NCI-H510A (cell line): ENCODE measurements at regions not wholly inside any gene's neighbourhood (a gene's known extent, or its start where the extent isn't known, plus 50 kb on each side); places are given as distances from the start of the nearest gene placed in this dataset.
"Not testable (repeated sequence)": the region's sequence is repeated elsewhere in the genome, so short reads cannot be mapped to it uniquely, and the experiment has no call there.

Experiments used
- DNase-seq: peaks from one replicate; lab custom pipeline; 2025; lab: John Stamatoyannopoulos, UW

DNA sequence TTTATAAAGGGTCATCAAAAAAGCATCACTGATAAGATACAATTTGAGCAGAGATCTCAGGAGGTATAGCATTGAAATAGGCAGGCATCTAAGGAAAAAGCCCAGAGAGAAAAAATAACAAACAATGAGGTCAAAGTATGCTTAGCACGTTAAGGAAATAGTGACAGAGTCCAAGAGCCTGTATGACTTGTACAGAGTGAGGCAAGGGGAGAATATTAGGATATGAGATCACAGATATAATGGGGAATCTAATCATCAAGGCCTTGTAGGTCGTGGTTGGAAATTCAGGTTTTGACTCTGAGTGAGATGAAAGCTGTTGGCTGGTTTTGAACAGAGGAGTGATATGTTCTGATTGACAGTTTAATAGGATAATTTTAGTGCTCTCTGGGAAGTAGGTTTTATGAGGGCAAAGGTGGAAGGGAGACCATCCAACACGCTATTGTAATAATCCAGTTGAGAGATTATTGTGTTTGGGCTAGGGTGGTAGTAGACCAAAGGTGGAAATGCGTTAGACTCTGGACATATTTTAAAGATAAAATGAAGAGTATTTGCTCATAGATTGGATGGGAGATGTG lies 644.6 kb upstream of the TMPRSS15 start:
- no peak for DNase-seq

DNA sequence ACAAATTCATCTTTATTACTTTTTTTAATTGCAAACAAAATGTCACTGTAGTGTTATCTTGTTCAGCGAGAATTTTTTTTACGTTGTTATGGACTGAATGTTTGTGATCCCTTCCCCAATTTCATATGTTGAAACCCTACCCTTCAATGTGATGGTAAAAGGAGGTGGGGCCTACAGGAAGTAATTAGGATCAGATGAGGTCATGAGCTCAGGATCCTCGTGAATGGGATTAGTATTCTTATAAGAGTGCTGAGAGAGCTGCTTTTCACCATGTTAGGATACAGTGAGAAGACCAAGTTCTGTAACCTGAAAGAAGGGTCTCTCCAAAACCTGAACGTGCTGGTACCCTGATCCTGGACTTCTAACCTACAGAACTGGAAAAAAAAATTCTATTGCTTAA lies 646.0 kb upstream of the TMPRSS15 start:
- DNase-seq, result no peak

DNA sequence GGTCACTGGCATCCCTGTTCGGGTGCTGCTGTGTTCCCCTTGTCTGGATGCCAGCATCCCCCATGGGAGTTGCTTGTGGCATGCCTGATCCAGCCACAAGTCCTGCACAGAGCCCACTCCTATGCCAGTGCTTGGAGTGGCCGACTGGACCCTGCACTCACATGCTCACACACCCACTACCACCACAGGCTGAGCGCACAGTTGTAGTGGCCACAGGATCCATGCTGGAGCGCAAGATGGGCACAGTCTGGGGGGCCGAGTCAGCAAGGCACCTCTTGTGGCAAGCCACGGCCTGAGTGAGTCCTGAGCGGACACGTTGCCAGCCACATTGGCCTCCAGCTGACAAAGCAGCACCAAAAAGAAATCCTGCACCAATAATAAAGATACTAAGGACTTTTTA lies 661.6 kb upstream of the TMPRSS15 start:
- DNase-seq, result no peak

DNA sequence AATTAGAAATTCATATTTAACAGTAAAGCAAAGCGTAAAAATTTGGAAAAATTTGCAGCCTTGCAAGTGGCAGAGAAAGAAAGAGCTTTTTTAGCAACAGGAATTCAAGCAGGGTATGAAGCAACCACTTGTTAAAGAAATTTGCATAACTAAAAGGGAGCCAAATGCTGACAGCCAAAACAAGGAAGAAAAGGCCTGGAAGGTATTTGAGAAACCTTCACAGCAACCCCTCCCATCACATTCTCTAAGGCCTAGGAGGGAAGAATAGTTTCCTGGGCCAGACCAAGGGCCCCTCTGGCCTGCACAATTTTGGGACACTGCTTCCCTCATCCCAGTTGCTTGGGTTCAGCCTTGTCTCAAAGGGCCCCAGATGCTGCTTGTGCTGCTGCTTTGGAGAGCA lies 672.4 kb upstream of the TMPRSS15 start:
- no peak for DNase-seq

DNA sequence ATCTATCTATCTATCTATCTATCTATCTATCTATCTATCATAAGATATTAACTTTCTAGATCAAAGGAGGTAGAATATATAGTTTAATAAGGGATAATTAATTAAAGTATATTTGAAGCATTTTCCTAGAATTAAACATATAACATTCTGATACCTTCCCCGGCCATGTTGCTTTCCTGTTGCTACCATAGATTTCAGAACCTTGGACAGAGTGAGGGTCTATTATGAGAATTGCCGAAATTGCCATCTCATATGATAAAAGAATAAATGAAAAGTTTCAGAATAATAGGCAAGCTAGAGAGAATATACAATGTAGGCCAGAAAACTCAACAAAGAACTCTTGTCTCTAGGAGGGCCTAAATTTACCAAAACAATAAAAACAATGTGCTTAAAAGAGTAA lies 706.1 kb upstream of the TMPRSS15 start:
- no peak for DNase-seq

DNA sequence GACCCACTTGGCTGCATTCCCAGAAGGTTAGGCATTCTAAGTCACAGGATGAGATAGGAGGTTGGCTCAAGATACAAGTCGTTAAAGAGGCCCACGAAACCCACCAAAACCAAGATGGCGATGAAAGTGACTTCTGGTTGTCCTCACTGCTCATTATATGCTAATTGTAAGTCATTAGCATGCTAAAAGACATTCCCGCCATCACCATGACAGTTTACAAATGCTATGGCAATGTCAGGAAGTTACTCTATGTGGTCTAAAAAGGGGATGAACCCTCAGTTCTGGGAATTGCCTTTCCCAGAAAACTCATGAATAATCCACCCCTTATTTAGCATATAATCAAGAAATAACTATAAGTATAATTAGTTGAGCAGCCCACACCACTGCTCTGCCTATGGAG lies 715.7 kb upstream of the TMPRSS15 start:
- not testable (repeated sequence) for DNase-seq

DNA sequence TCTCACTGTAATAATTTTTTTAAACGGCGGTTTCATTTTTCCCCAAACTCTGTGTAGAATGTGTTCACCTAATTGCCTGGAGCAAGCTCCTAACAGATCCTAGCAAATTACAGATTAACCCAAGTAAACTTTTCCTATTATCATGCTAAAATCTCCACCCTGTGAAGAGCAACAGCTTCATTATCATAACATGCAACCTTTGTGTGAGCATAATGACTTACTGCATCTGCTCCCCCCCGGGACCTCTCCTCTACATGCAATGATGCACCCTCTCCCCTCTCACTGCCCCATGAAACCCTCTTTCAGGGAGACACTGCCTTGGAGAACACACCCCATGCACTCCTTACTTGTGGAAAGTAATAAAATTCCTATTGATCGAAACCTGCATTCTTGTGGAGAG lies 717.0 kb upstream of the TMPRSS15 start:
- no peak for DNase-seq

DNA sequence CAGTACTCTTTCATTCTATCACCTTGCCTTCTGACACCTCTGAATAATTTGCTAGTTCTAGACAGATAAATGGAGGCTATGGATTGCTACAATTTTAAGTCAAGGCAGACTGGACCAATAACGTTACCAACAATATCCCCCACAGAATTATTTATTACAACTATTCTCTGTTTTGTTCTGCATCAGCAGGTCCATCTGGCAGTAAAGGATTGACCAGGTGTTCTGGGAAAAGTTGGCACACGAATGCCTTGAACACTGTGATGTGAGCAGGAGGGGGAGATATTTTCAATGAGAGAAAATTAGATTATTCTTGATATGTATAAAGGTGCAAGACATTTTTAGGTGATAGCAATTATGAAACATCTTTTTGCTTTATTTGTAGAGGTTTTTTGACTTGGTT lies 718.8 kb upstream of the TMPRSS15 start:
- DNase-seq, result no peak

DNA sequence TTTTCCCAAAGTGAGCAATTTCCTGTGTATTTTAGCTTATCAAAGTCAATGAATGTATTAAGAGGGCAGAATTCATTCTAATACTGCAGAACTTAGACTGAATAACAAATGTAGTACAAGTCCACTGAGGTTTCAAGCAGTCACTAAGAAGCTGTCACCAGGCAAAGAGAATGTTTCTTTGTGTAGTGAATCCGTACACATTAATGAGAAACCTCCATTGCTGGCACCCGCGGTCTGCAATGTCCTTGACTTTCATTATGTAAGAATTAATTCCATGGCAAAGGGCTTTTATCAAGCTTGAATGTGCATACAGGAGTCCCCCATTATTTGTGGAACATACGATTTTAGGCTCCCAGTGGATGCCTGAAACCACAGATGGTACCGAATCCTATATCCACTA lies 719.5 kb upstream of the TMPRSS15 start:
- DNase-seq, result no peak

DNA sequence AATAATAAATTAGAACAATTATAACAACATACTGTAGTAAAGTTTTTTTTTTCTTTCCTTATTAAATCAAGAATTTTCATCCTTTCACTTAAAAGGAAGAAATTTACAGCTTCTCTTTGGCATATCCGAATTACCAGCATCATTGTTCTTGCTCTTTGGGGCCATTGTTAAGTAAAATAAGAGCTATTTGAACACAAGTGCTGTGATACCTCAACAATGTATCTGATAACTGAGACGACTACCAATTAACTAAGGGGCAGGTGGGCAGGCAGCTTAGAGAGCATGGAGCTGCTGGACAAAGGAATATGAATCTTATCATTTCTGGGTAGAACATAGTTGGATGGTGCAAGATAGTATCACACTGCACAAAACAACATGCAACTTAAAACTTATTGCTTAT lies 719.9 kb upstream of the TMPRSS15 start:
- no peak for DNase-seq

DNA sequence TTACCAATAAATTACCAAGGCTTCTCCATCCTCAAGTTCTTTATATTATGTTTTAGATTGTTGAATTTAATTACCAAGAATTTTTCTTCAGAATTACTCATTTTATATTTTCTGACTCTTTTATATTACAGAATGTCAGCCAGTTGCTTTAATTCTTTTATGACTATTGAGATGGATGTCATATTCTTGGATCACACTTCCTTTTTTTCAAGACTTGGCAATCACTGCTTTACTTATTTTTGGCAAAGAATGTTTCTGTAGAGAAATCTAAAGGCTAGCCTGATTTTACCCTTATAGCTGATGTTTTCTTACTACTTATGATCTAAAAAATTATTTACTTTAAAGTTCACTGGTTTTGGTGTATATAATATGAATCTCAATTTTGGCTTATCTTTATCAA lies 721.1 kb upstream of the TMPRSS15 start:
- no peak for DNase-seq

DNA sequence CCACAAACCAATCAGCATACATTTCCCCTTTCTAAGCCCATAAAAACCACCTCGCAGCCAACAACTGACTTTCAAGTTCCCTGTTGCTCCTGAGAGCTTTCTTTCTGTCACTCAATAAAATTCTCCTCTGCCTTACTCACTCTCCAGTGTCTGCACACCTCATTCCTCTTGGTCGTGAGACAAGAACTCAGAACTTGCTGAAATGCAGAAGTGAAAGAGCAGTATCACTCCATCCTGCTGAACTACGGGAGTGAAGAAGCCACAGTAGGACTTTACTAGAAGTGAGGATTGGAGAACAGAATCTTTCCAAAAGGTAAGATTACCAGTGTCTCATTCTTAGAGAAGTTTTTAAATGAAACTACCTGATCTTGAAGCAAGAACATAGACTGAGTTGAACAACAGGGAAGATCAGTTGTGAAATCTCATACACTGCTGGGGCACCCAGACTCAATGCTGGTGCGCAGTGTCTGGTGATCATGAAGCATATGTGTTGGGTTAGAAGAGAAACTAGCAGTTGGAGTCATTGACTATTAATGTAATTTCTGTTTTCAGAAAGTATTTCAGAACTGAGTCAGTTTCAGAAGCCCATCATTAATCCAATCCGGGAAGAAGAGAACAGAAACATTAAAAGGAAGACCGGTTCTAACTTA lies 726.9 kb upstream of the TMPRSS15 start:
- DNase-seq, result no peak

DNA sequence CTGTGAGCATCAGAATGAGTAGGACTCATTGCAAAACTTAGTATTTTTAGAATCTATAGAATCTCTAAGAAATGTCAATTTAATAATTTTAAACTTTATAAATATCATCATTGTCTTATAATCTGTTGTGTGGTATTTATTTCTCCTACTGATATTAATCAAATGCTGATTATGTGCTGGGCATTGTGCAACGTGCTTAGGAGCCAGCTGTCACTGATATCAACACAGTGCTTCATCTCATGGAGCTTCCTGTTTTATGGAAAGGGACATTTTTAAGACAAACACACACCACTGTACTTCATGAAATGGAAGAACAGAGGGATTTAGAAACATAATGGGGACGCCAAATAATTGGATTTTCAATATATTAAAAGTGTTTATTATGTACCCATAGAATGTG lies 737.9 kb upstream of the TMPRSS15 start:
- no peak for DNase-seq

DNA sequence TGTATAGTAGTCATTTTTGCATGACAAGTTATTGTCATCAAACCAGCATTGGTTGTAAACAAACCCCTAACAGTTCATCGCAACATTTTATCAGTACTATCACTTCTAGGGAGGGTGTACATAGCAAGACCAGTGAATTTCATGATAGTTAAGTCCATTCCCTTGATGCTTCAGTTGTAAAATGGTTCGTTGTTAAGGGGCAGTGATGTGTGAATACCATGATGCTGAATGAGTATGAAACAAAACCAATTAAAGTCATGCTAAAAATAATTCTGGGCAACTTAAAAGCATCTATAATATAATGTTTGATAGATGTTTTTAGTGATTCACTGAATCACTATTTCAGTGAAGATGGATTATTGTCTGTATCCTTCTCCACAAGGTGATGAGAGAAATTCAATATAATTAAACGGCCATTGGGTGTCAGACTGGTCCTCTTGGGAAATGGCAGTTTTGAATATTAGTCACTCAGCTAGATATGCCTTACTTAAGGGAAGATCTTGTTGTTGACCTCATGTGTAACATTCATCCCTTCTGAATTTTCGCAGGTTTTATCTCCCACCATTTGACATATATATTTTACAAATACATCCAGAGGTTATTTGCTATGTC lies 742.2 kb upstream of the TMPRSS15 start:
- no peak for DNase-seq

DNA sequence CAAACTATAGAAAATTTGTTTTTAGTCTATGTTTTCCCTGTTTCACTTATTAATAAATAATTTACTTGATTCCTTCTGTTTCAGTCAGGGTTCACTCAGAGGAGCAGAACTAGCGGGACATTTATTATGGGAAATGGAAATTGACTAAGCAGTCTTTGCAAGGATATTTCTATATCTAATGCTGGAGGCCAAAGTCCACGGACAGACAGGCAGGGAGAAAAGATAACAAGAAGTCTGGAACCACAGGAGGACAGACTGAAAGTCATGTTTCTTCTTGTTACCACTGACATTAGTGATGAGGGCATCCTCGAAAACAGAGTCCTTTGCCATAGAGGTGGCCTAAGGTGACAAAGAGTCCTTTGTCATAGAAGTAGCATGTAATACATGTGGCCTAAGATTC lies 744.5 kb upstream of the TMPRSS15 start:
- no peak for DNase-seq

DNA sequence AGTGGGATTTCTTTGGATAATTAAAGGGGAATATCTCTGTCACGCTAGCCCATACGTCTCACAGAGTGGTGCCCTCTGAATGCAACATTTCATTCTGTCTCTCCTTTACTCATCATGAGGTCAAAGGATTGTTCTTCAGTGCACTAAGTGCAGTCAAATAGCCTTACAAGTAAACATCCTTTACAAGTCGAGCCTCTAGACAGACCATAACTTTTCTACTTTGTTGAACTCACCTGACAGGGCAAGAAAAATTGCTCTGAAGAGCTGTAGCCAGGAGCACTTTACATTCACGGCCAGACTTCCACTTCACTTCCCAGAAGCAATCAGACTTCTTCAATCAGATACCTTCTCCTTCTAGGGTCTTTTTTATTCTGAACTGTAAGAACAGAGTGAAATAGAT lies 768.0 kb upstream of the TMPRSS15 start:
- no peak for DNase-seq

DNA sequence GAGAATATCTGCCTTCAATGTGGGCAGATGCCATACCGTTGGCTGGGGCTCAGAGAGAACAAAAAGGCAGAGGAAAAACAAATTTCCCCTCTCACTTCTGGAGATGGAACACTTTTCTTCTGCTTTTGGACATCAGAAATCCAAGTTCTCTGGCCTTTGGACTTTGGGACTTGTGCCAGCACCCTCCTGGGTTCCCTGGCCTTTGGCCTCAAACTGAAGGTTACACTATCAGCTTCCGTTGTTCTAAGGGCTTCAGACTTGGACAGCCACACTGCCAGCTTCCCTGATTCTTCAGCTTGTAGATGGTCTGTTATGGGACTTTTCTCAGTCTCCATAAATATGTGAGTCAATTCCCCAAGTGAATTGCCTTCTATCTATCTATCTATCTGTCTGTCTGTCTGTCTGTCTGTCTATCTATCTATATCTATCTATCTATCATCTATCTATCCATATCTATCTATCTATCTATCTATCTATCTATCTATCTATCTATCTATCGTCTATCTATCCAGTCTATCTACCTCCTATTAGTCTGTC lies 778.1 kb upstream of the TMPRSS15 start:
- DNase-seq, result no peak

DNA sequence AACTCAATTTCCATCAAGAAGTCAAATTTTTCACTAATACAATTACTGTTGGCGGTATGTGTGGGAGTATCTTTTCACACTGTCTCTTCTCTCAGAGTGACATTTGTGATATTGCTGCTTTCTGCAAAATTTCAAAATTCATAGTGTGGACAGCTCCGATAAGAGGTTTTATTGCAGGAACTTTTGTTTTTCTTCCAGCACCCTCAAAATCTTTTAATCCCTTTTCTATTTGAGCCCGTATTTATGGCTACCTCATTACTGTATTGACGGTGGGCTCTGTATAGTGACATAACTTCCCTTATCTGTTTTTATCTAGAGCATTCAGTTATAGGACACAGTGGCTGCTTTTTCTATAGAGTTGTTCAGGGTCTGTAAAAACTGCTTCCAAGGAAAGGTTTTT lies 794.4 kb upstream of the TMPRSS15 start:
- no peak for DNase-seq

DNA sequence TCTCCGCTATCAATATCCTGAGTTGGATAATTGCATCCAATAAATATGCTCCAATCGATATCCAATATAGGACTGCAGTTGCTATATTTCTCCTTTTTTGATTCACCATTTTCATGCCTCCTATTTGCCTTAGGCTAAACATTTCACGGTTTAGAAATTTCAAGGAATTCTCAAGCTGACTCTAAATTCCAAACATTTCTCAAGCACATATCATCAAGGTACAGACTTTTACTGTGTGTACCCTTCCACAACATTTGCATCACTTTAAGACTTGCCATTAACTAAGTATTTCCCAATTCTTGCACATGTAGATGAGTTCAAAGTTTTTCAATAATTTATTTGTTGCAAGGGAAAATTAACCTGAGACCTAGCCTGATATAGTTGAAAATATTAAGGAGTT lies 795.2 kb upstream of the TMPRSS15 start:
- no peak for DNase-seq

DNA sequence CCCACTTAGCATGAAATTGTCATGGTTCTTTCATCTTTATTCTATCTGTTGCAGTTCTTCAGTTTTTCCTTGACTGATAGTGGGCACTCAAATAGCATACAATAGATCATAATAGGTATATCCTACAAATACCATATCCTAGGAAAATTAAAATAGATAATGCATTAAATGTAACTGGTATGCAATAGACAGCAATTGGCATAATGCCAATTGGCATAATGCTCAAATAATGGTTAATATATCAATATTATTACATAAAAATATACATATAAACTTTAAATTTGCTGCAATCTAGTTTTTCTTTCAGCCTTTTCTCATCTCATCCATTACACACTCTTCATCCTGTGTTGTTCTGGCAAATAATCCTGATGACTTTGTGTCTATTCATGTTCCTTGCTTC lies 814.6 kb upstream of the TMPRSS15 start:
- DNase-seq, result no peak

DNA sequence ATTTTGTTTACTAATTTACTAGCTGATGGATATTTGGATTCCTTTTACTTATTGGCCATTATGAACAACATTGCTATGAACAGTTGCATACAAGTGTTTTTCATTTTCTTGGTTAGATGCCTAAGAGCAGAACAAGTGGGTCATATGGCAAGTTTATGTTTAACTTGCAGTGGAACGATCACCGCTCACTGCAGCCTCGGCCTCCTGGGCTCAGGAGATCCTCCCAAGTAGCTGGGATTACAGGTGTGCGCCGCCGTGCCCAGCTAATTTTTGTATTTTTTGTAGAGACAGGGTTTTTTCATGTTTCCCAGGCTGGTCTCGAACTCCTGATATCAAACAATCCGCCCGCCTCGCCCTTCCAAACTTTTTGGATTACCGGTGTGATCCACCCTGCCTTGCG lies 820.5 kb upstream of the TMPRSS15 start:
- DNase-seq, result no peak

DNA sequence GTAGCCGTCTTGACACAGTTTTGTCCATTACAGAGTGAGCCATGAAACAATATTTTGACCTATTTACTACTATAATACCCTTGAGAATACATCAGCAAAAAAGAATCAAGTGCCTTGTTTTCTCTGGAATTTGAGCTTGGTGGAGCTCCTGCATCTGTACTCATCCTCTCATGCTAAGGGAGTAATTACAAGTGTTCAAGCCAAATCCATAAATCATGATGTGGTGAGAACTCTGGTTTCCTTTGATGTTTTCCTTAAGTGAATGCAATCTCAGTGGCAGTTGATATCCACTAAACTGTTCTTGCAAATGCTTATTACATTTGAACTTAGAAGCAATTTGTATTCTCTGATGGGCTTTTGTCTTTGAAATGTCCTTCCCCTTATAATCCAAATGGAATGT lies 824.6 kb upstream of the TMPRSS15 start:
- DNase-seq, result no peak

DNA sequence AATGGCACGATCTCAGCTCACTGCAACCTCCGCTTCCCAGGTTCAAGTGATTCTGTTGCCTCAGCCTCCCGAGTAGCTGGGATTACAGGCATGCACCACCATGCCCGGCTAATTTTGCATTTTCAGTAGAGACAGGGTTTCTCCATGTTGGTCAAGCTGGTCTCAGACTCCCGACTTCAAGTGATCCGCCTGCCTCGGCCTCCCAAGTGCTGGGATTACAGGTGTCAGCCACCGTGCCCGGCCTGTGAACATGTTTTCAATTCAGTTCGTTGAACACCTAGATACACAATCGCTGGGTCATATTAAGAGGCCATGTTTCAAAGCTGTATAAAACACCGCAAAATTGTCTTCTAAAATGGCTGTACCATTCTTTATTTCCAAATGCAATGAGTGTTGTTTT lies 830.3 kb upstream of the TMPRSS15 start:
- DNase-seq, result not testable (repeated sequence)

DNA sequence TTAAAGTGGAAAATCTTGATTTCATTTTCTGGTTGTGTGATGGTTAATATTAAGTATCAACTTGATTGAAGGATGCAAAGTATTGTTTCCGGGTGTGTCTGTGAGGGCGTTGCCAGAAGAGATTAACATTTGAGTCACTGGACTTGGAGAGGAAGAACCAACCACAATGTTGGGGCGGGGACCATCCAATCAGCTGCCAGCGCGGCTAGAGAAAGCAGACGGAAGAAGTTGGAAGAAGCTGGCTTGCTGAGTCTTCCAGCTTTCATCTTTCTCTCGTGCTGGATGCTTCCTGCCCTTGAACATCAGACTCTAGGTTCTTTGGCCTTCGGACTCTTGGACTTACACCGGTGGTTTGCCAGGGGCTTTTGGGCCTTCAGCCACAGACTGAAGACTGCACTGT lies 832.6 kb upstream of the TMPRSS15 start:
- no peak for DNase-seq
